ENCODE measurements at regions not wholly inside any gene's neighbourhood (a gene's known extent, or its start where the extent isn't known, plus 50 kb on each side); places are given as distances from the start of the nearest gene placed in this dataset.

DNA sequence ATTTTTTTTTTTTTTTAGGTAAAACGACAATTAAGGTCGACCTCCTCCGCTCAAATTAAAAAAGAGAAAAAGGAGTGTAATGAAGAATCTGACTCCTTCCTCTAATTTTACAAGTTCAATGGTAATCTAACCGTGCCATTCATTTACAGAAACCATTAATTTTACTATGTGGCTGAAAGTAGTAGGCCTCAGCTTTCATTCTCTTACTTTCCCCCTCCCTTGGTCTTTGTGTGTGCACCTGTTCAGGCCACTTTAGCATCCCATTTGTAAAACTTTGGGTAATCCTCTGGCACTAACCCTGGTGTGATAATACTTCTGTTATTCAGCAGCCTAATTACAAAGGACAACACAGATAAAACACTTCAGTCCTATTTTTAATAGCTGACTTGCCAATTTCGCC is 128.1 kb downstream of the ASCL1 start (continued):
- TF ChIP-seq, protein P1, sequence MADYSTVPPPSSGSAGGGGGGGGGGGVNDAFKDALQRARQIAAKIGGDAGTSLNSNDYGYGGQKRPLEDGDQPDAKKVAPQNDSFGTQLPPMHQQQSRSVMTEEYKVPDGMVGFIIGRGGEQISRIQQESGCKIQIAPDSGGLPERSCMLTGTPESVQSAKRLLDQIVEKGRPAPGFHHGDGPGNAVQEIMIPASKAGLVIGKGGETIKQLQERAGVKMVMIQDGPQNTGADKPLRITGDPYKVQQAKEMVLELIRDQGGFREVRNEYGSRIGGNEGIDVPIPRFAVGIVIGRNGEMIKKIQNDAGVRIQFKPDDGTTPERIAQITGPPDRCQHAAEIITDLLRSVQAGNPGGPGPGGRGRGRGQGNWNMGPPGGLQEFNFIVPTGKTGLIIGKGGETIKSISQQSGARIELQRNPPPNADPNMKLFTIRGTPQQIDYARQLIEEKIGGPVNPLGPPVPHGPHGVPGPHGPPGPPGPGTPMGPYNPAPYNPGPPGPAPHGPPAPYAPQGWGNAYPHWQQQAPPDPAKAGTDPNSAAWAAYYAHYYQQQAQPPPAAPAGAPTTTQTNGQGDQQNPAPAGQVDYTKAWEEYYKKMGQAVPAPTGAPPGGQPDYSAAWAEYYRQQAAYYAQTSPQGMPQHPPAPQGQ (CRISPR knock-in tag; IDR thresholded peaks at IDR 0.05; ENCODE audit: borderline replicate concordance): no peak
- TF ChIP-seq IRF2 (CRISPR knock-in tag; IDR thresholded peaks at IDR 0.05) (no peak), ZSCAN31 (CRISPR knock-in tag; IDR thresholded peaks at IDR 0.05; ENCODE audit: low read depth) (no peak), TAF1 (CRISPR knock-in tag; IDR thresholded peaks at IDR 0.05) (no peak)
- TF ChIP-seq, protein P2, sequence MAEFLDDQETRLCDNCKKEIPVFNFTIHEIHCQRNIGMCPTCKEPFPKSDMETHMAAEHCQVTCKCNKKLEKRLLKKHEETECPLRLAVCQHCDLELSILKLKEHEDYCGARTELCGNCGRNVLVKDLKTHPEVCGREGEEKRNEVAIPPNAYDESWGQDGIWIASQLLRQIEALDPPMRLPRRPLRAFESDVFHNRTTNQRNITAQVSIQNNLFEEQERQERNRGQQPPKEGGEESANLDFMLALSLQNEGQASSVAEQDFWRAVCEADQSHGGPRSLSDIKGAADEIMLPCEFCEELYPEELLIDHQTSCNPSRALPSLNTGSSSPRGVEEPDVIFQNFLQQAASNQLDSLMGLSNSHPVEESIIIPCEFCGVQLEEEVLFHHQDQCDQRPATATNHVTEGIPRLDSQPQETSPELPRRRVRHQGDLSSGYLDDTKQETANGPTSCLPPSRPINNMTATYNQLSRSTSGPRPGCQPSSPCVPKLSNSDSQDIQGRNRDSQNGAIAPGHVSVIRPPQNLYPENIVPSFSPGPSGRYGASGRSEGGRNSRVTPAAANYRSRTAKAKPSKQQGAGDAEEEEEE (CRISPR knock-in tag; IDR thresholded peaks at IDR 0.05; ENCODE audit: borderline replicate concordance): no peak

DNA sequence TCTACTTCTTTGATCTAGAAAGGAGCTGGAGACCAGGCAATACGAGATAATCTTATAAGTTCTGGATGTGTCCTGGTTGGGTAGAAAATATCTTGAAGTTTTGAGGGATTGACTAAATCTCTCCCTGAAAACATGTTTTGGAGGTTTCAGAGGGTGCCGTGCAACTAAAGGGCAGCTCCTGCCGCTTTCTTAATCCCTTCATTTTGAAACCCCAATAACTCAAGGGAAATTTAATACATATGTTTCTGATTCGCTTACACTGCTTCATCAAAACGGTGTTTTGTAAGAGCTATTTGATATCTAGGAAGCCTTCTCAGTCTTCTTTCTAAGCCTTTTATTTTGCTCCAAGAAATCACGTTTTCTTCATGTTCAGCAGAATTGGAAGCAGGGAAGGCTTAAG is 129.0 kb downstream of the ASCL1 start:
- Histone ChIP-seq H2AFZ (ENCODE audit: low read length) (no peak overlapping the region), H3K4me1 (ENCODE audit: insufficient read depth, low read length) (no peaks in the 10 kb centered on the region), H4K20me1 (ENCODE audit: insufficient read depth, low read length) (no peaks in the 10 kb centered on the region), H3K27me3 (ENCODE audit: control insufficient read depth in 1 of 2, insufficient read depth in 2 of 2, low read length in 2 of 2) (no peaks in the 10 kb centered on the region), H3K9me3 (ENCODE audit: low read length) (no peaks in the 10 kb centered on the region; the same call in 1 of the 2 replicates), H3K4me3 (replicated peaks in 1 of 3; ENCODE audit: insufficient read depth in 1 of 3, low read depth in 2 of 3, low read length in 3 of 3) (no peak overlapping the region), H3K9ac (ENCODE audit: insufficient read depth, low read depth, low read length) (no peak overlapping the region), H3K27ac (ENCODE audit: extremely low read length, insufficient read depth, low read length) (no peak overlapping the region), H3K36me3 (replicated peaks in 1 of 2; ENCODE audit: control insufficient read depth in 1 of 2, insufficient read depth in 2 of 2, low read length in 2 of 2) (no peaks in the 10 kb centered on the region), H3K4me2 (ENCODE audit: low read depth, low read length) (no peak overlapping the region), H3K79me2 (ENCODE audit: insufficient read depth, low read length) (no peaks in the 10 kb centered on the region)
- POLR2A ChIA-PET: no interaction called here
- WGBS (ENCODE audit: low lambda C conversion rate): 23% methylated on average over 6 of the region's 6 CpGs
- CTCF ChIA-PET (ENCODE audit: low intra/inter-chr PET ratio, low total read pairs): no interaction called here
- FAIRE-seq (no peak), ATAC-seq (no peak), DNase-seq (ENCODE audit: low spot score) (no peak)
- intact Hi-C loops (cut with micrococcal nuclease; ENCODE audit: unreplicated experiment) (no loop called here), in situ Hi-C loops (cut with HindIII; ENCODE audit: extremely low pct_ligation_motif_present, low pct_unique_long_range_greater_than_20kb) (no loop called here)
- no TSS peak for BruUV-seq (replicated peaks)
- TF ChIP-seq, protein P3, sequence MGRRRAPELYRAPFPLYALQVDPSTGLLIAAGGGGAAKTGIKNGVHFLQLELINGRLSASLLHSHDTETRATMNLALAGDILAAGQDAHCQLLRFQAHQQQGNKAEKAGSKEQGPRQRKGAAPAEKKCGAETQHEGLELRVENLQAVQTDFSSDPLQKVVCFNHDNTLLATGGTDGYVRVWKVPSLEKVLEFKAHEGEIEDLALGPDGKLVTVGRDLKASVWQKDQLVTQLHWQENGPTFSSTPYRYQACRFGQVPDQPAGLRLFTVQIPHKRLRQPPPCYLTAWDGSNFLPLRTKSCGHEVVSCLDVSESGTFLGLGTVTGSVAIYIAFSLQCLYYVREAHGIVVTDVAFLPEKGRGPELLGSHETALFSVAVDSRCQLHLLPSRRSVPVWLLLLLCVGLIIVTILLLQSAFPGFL (CRISPR knock-in tag; IDR thresholded peaks at IDR 0.05): no peak
- no peak for TF ChIP-seq CENPT (CRISPR knock-in tag; IDR thresholded peaks at IDR 0.05; ENCODE audit: low read depth)
